Medulla oblongata (tissue), 1 donor: ENCODE measurements at regions not wholly inside any gene's neighbourhood (a gene's known extent, or its start where the extent isn't known, plus 50 kb on each side); places are given as distances from the start of the nearest gene placed in this dataset.
"Not testable (repeated sequence)": the region's sequence is repeated elsewhere in the genome, so short reads cannot be mapped to it uniquely, and the experiment has no call there.

Source experiments
- DNase-seq: peaks from one replicate; pipeline ENCODE4 v3.0.0-alpha.2; 2015; ENCODE audit errors: extremely low spot score

GRCh38 chr9:63812822-63813221, 1472.2 kb downstream of the FOXD4L5 start:
- DNase-seq: not testable (repeated sequence)

- DNase-seq: not testable (repeated sequence)
Observed at GRCh38 chr9:63804205-63804604, 1480.8 kb downstream of the FOXD4L5 start.

DNA sequence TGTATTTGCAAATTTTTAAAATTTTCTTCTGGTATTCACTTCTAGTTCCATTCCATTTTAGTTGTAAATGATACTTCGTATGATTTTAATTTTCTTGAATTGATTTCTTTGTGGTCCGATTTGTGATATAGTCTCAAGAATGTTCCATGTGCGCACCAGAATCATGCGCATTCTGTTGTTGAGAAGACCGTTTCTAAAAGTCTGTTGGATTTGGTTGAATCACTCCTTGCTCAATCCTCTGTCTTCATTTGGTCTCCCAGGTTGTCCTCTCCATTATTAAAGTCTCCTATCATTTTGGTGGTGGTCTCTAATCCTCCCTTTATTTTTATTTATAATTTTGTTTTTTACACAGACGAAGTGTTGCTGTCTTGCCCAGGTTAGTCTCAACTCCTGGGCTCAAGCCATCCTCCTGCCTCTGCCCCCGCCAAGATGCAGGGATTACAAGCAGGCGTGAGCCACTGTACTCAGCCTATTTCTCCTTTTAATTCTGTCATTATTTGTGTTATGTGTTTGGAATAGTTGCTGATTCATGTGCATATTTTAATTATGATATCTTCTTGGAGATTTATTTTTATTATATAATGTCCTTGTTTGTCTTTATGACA, 1490.8 kb downstream of the FOXD4L5 start:
- not testable (repeated sequence) for DNase-seq

GRCh38 chr9:63787454-63787853, 1497.6 kb downstream of the FOXD4L5 start:
- not testable (repeated sequence) for DNase-seq

DNA sequence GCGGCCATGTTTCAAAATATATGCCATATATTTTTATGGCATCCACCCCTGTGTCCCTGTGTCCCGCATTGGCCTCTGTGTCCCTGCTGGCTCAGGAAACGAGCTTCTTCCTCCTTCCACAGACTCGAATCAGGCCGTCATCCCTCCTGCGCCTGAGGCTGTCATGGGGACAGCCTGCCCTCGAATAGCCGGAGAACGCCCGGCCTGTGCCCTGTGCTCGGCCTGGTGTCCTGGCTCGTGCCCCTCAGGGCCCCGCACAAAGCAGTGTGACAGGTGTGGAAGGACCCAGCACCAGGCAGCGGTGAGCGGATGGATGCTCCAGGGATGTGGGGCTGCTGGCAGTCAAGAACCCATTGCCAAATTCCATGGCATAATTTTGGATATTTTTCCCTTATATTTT, 1500.0 kb downstream of the FOXD4L5 start:
- not testable (repeated sequence) for DNase-seq

DNA sequence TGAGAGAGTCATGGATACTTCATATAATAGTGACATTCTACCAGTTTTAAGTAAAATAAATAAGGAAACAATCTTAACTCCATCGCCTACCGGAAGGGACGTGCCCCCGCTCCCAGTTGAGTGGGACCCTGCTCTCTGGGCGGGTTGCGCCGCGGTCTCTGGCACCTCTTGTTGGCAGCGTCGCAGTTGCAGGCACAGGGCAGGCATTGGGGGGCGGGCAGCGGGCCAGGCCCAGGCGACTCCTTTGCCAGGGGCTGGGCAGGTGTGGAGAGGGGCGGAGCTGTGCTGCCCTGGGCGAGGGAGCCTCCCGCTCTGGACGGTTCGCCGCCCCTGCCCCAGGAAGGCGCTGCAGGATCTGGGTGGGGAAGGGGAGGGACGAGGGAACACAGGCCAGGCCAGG, 1500.6 kb downstream of the FOXD4L5 start:
- not testable (repeated sequence) for DNase-seq

- not testable (repeated sequence) for DNase-seq
Observed at GRCh38 chr9:63781817-63782439, 1503.1 kb downstream of the FOXD4L5 start.

GRCh38 chr9:63781390-63781789, 1503.6 kb downstream of the FOXD4L5 start:
- not testable (repeated sequence) for DNase-seq

DNA sequence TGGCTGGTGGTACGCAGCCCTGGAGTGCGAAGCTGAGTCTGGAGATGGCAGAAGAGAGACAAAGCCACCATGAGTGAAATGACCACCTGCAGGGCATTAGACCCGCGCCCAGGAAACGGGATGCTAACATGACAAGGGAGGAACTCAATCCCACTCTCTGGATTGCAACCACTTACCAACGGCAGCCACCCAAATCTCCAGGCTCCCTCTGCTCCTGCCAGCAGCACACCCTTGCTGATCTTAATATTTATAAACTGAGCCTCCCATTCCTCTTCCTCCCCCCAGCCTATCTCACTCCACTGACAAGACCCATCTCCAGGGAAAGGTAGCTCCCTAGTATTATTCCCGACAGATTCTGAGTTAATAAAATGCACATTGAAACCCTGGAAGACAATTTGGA, 1508.8 kb downstream of the FOXD4L5 start:
- DNase-seq: not testable (repeated sequence)

- not testable (repeated sequence) for DNase-seq
Observed at GRCh38 chr9:63775092-63775426, 1510.0 kb downstream of the FOXD4L5 start.

DNA sequence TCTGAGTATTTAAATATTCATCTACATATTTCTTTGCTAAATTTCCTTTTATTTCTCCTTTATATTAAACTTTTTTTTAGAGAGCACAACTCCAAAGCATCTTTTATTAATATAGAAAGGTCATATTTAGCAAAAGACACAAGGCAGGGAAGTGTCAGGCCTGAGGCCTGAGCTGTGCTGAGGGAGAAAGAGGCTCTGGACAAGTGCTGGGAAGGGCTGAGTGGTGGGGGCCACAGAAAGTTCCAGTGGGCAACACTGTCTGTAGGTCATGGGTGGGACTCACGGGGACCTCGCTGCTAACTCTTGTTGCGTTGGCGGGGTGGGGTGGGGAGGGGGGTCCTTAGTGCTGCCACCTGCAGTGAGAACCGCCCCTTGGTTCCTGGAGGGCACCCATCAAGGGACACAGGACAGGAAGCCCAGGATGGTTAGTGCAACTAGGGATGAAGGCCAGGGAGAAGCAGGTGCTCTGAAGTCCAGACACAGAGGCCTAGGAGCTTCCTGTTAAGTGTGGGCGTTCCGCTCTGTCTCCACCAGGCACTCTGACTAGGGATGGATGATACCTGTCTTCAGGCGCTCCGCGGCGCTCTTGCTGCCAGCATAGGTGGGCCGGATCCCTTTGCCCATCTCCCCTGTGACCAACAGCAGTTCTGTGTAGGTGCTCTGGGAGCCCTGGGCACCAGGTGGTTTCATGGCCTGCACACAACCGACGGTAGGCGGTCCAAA, 1510.5 kb downstream of the FOXD4L5 start:
- not testable (repeated sequence) for DNase-seq

DNA sequence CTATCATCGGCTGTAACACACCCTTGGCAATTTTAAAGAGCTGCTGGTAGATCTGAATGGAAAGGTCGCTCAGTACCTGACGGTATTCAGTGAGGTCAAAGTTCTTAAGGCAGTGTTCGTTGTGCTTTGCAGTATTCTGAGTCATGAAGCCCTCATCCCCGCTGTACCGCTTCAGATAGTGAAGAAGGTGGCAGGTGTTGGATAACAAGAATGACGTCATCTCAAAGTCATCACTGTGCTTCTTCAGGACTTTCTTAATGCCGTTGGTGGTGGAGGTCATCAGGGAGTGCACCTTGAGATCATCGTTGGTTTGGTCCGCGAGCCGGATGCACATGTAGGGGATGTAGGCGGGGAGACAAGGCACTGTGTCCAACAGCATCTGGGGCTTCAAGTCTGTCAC, 1522.8 kb downstream of the FOXD4L5 start:
- DNase-seq: not testable (repeated sequence)

DNA sequence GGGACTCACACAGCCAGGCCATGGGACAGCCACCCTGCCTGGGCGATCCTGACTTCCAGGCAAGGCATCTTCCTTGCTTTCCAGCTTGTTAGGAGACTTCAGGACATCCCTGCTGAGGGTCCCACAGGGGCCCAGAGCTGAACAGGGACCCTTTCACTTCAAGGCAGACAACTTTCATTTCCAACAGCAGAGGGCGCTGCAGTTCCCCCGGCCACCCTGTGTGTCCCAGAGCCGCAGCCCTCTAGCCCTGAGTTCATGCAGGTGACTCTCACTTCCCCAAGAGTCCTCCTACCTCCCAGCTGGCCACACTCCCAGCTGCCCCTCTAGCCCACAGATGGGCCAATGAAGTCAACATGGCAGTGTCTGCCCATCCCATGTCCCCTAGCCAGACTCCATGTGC, 1556.0 kb downstream of the FOXD4L5 start:
- not testable (repeated sequence) for DNase-seq

- DNase-seq: no peak
Observed at GRCh38 chr9:63728287-63728686, 1556.7 kb downstream of the FOXD4L5 start.

DNA sequence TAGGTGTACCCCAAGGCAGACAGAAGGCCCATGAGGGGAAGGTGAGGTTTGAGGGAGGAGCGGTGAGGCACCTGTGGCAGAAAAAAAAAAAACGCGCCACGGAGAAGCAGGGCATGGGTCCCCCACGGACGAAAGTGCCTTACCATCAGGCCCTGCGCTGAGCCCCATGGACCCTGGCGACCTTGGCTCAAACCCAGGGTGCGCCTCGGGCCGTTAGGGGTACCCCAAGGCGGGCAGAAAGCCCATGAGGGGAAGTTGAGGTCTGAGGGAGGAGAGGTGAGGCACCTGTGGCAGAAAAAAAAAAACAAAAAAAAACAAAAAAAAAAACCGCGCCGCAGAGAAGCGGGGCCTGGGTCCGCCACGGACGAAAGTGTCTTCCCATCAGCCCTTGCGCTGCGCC, 1576.7 kb downstream of the FOXD4L5 start:
- not testable (repeated sequence) for DNase-seq

DNA sequence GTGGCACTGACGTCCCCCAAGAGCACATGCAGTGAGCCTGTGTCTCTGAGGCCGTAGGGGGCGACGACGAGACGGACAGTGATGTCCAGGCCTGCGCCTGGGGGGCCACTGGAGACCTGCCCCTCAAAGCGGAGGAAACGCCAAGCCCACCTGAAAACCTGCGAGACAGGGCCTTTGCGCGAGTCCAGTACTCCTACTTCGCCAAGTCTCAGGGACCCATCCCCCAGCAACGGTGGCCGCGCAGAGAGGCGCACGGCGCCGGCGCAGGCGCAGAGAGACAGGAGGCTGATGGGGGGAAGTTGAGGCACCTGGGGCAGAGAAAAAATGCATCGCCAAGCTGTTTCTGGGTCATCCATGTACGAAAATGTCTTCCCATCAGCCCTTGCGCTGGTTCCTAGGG, 1580.6 kb downstream of the FOXD4L5 start:
- not testable (repeated sequence) for DNase-seq

GRCh38 chr9:63703670-63704069, 1581.3 kb downstream of the FOXD4L5 start:
- not testable (repeated sequence) for DNase-seq

- DNase-seq: not testable (repeated sequence)
Observed at GRCh38 chr9:63703138-63703665, 1581.8 kb downstream of the FOXD4L5 start.
